ENCODE measurements at regions not wholly inside any gene's neighbourhood (a gene's known extent, or its start where the extent isn't known, plus 50 kb on each side); places are given as distances from the start of the nearest gene placed in this dataset.

- no peak for TF ChIP-seq EZH2phosphoT487 (IDR thresholded peaks at IDR 0.05; ENCODE audit: low read depth, severe bottlenecking, unreplicated experiment)
- TF ChIP-seq CTCF (IDR thresholded peaks at IDR 0.05; ENCODE audit: poor library complexity): no peak
- no peak for TF ChIP-seq EZH2 (IDR thresholded peaks at IDR 0.05; ENCODE audit: borderline replicate concordance)
- H3K4me3 ChIP-seq: no peak overlapping the region
- no peaks in the 10 kb centered on the region for H4K20me1 ChIP-seq (ENCODE audit: insufficient read depth, poor library complexity, severe bottlenecking)
- no peaks in the 10 kb centered on the region for H3K79me2 ChIP-seq
- no peak overlapping the region for H3K4me2 ChIP-seq
- WGBS (ENCODE audit: low lambda C conversion rate, missing lambda C conversion rate): 98% methylated on average over 16 of the region's 16 CpGs
- no peaks in the 10 kb centered on the region for H3K9me2 ChIP-seq (replicated peaks; ENCODE audit: insufficient read depth)
- H3K27ac ChIP-seq: no peak overlapping the region
- no peaks in the 10 kb centered on the region for H3K9me3 ChIP-seq (ENCODE audit: low read depth)
- no peaks in the 10 kb centered on the region for H3K36me3 ChIP-seq (replicated peaks; ENCODE audit: insufficient read depth, low read depth)
- DNase-seq (ENCODE audit: low spot score): no peak
- no peak overlapping the region for H2AFZ ChIP-seq
- peaks cover 6% of the 10 kb centered on the region for H3K4me1 ChIP-seq (ENCODE audit: insufficient read depth)
- no peaks in the 10 kb centered on the region for H3K27me3 ChIP-seq
These were observed 95.7 kb downstream of the CMPK2 start for GRCh38 chr2:6770006-6770405.

- H3K4me2 ChIP-seq: peak overlapping the region; percentile 79
- peak; percentile 50 for DNase-seq (ENCODE audit: low spot score)
- TF ChIP-seq CTCF (IDR thresholded peaks at IDR 0.05; ENCODE audit: poor library complexity): no peak
- no peaks in the 10 kb centered on the region for H3K9me2 ChIP-seq (replicated peaks; ENCODE audit: insufficient read depth)
- no peak overlapping the region for H2AFZ ChIP-seq
- no peaks in the 10 kb centered on the region for H3K9me3 ChIP-seq (ENCODE audit: low read depth)
- H3K79me2 ChIP-seq: no peaks in the 10 kb centered on the region
- H3K4me3 ChIP-seq: no peak overlapping the region
- peaks cover 6% of the 10 kb centered on the region for H3K4me1 ChIP-seq (ENCODE audit: insufficient read depth)
- H3K27me3 ChIP-seq: no peaks in the 10 kb centered on the region
- H3K36me3 ChIP-seq (replicated peaks; ENCODE audit: insufficient read depth, low read depth): no peaks in the 10 kb centered on the region
- H3K27ac ChIP-seq: peak overlapping the region; percentile 32
- WGBS (ENCODE audit: low lambda C conversion rate, missing lambda C conversion rate): 53% methylated on average over 19 of the region's 19 CpGs
- H4K20me1 ChIP-seq (ENCODE audit: insufficient read depth, poor library complexity, severe bottlenecking): no peaks in the 10 kb centered on the region
These were observed 93.8 kb downstream of the CMPK2 start for GRCh38 chr2:6771634-6772611.

GRCh38 chr2:6773007-6773693 is 92.6 kb downstream of the CMPK2 start:
- H3K9me2 ChIP-seq (replicated peaks; ENCODE audit: insufficient read depth): no peaks in the 10 kb centered on the region
- WGBS (ENCODE audit: low lambda C conversion rate, missing lambda C conversion rate): 11% methylated on average over 29 of the region's 29 CpGs
- H3K9me3 ChIP-seq (ENCODE audit: low read depth): no peaks in the 10 kb centered on the region
- peak; percentile 80 for DNase-seq (ENCODE audit: low spot score)
- peak overlapping the region; percentile 32 for H3K27ac ChIP-seq
- peak overlapping the region; percentile 34 for H2AFZ ChIP-seq
- no peaks in the 10 kb centered on the region for H3K36me3 ChIP-seq (replicated peaks; ENCODE audit: insufficient read depth, low read depth)
- H4K20me1 ChIP-seq (ENCODE audit: insufficient read depth, poor library complexity, severe bottlenecking): no peaks in the 10 kb centered on the region
- H3K4me1 ChIP-seq (ENCODE audit: insufficient read depth): peaks cover 6% of the 10 kb centered on the region
- peak overlapping the region; percentile 79 for H3K4me2 ChIP-seq
- H3K27me3 ChIP-seq: no peaks in the 10 kb centered on the region
- no peak for TF ChIP-seq EZH2phosphoT487 (IDR thresholded peaks at IDR 0.05; ENCODE audit: low read depth, severe bottlenecking, unreplicated experiment)
- peak; percentile 99 for TF ChIP-seq CTCF (IDR thresholded peaks at IDR 0.05; ENCODE audit: poor library complexity)
- TF ChIP-seq EZH2 (IDR thresholded peaks at IDR 0.05; ENCODE audit: borderline replicate concordance): no peak
- H3K4me3 ChIP-seq: no peak overlapping the region
- H3K79me2 ChIP-seq: no peaks in the 10 kb centered on the region

Measured in hepatocyte (in vitro differentiated cells).